HS-5 (cell line): ENCODE measurements at regions not wholly inside any gene's neighbourhood (a gene's known extent, or its start where the extent isn't known, plus 50 kb on each side); places are given as distances from the start of the nearest gene placed in this dataset.
A peak's percentile ranks its signal among the peaks of the same experiment; 100 is the strongest.

ENCODE experiments used
- DNase-seq: peaks from one replicate; pipeline ENCODE4 v3.0.0-alpha.2; 2012; ENCODE audit warnings: low read depth

- DNase-seq: peak; percentile 67
Measured at GRCh38 chr4:137310593-137311490, 221.5 kb downstream of the PCDH18 start.

- peak; percentile 20 for DNase-seq
Measured at GRCh38 chr4:137310166-137310565, 222.1 kb downstream of the PCDH18 start.

GRCh38 chr4:137309424-137309823, 222.9 kb downstream of the PCDH18 start:
- DNase-seq: no peak

- peak; percentile 65 for DNase-seq
Measured at GRCh38 chr4:137307806-137308205, 224.5 kb downstream of the PCDH18 start.

GRCh38 chr4:137300776-137301175, 231.5 kb downstream of the PCDH18 start:
- DNase-seq: peak; percentile 22

GRCh38 chr4:137299281-137299680, 233.0 kb downstream of the PCDH18 start:
- DNase-seq: no peak

- no peak for DNase-seq
Measured at GRCh38 chr4:137293281-137293680, 239.0 kb downstream of the PCDH18 start.

GRCh38 chr4:137283737-137284136, 248.6 kb downstream of the PCDH18 start:
- DNase-seq: no peak

- no peak for DNase-seq
Measured at GRCh38 chr4:137278431-137278830, 253.9 kb downstream of the PCDH18 start.

GRCh38 chr4:137274404-137274803, 257.9 kb downstream of the PCDH18 start:
- no peak for DNase-seq

GRCh38 chr4:137267024-137267423, 265.3 kb downstream of the PCDH18 start:
- DNase-seq: peak; percentile 9

GRCh38 chr4:137266511-137266910, 265.8 kb downstream of the PCDH18 start:
- no peak for DNase-seq

GRCh38 chr4:137263206-137263605, 269.1 kb downstream of the PCDH18 start:
- DNase-seq: no peak

- DNase-seq: no peak
Measured at GRCh38 chr4:137253949-137254348, 278.3 kb downstream of the PCDH18 start.

- DNase-seq: no peak
Measured at GRCh38 chr4:137249112-137249511, 283.2 kb downstream of the PCDH18 start.

GRCh38 chr4:137238456-137239162, 293.7 kb downstream of the PCDH18 start:
- no peak for DNase-seq

GRCh38 chr4:137226900-137227299, 305.4 kb downstream of the PCDH18 start:
- DNase-seq: no peak

GRCh38 chr4:137226221-137226620, 306.1 kb downstream of the PCDH18 start:
- DNase-seq: no peak

- DNase-seq: peak; percentile 31
Measured at GRCh38 chr4:137213372-137214173, 318.7 kb downstream of the PCDH18 start.

GRCh38 chr4:137212601-137213000, 319.7 kb downstream of the PCDH18 start:
- no peak for DNase-seq

- DNase-seq: no peak
Measured at GRCh38 chr4:137209240-137209639, 323.1 kb downstream of the PCDH18 start.

GRCh38 chr4:137206781-137207180, 325.5 kb downstream of the PCDH18 start:
- no peak for DNase-seq
